ENCODE measurements at regions not wholly inside any gene's neighbourhood (a gene's known extent, or its start where the extent isn't known, plus 50 kb on each side); places are given as distances from the start of the nearest gene placed in this dataset.

DNA sequence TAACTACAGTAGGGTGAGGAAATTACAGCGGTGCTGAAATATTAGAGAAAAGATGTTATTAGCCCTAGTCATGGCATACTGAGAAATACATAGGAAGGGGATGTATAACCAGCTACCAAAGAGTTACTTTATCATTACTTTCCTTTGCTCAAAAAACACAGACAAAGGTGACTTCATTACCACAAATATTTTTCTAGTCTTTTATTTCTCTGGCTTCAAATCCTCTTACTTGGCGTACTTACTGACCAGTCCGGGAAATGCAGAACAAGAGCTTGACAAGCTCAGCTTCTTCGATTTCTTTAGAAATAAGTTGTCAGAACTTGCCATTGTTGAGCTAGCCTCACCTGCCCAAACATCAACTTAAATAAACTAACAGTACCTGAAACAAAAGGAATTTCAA, 142.1 kb upstream of the TMCO5A start:
- ATAC-seq (ENCODE audit: insufficient read depth, low read depth) (no peak), DNase-seq (no peak)
- Histone ChIP-seq H3K9me3 (ENCODE audit: insufficient read depth, low read length, severe bottlenecking) (no peaks in the 10 kb centered on the region), H2AFZ (ENCODE audit: low read depth, low read length) (no peak overlapping the region), H3K4me2 (ENCODE audit: insufficient read depth, low read length) (no peak overlapping the region), H4K20me1 (ENCODE audit: insufficient read depth, low read length) (no peaks in the 10 kb centered on the region), H3K27me3 (ENCODE audit: insufficient read depth, low read length, poor library complexity) (no peaks in the 10 kb centered on the region), H3K36me3 (ENCODE audit: insufficient read depth, low read length) (no peaks in the 10 kb centered on the region), H3K27ac (ENCODE audit: low read length) (no peak overlapping the region), H3K4me1 (ENCODE audit: insufficient read depth, low read length) (no peaks in the 10 kb centered on the region), H3K79me2 (ENCODE audit: insufficient read depth, low read length) (no peaks in the 10 kb centered on the region), H3K4me3 (ENCODE audit: low read depth in 1 of 2, low read length in 2 of 2) (no peak overlapping the region), H3K9ac (ENCODE audit: low read depth, low read length) (no peak overlapping the region)
- no peak for TF ChIP-seq EZH2 (IDR thresholded peaks at IDR 0.05; ENCODE audit: borderline replicate concordance, low read depth, low read length, severe bottlenecking)

DNA sequence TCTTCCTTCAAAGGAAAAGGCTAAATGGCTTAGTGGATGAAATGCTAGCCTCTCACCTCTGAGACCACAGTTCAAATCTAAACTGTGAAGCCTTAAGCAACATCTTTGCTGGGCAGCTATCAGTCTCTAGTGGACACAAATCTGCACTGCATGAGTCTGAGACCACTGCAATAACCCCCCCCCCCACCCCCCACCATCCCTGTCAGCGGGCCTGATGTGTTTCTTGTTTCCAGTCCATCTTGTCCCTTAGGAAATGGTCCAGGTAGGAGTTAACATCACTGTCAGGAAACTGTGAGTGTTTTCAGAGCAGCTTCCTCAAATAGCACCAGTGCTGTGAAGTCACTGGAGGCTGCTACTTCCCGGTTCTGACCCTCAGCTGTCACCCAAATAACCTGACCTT, 140.6 kb upstream of the TMCO5A start:
- Histone ChIP-seq H4K20me1 (ENCODE audit: insufficient read depth, low read length) (no peaks in the 10 kb centered on the region), H3K36me3 (ENCODE audit: insufficient read depth, low read length) (no peaks in the 10 kb centered on the region), H2AFZ (ENCODE audit: low read depth, low read length) (no peak overlapping the region), H3K4me1 (ENCODE audit: insufficient read depth, low read length) (no peaks in the 10 kb centered on the region), H3K4me2 (ENCODE audit: insufficient read depth, low read length) (no peak overlapping the region), H3K4me3 (ENCODE audit: low read depth in 1 of 2, low read length in 2 of 2) (no peak overlapping the region), H3K9me3 (ENCODE audit: insufficient read depth, low read length, severe bottlenecking) (no peaks in the 10 kb centered on the region), H3K79me2 (ENCODE audit: insufficient read depth, low read length) (no peaks in the 10 kb centered on the region), H3K9ac (ENCODE audit: low read depth, low read length) (no peak overlapping the region), H3K27me3 (ENCODE audit: insufficient read depth, low read length, poor library complexity) (no peaks in the 10 kb centered on the region), H3K27ac (ENCODE audit: low read length) (no peak overlapping the region)
- TF ChIP-seq, protein P1, sequence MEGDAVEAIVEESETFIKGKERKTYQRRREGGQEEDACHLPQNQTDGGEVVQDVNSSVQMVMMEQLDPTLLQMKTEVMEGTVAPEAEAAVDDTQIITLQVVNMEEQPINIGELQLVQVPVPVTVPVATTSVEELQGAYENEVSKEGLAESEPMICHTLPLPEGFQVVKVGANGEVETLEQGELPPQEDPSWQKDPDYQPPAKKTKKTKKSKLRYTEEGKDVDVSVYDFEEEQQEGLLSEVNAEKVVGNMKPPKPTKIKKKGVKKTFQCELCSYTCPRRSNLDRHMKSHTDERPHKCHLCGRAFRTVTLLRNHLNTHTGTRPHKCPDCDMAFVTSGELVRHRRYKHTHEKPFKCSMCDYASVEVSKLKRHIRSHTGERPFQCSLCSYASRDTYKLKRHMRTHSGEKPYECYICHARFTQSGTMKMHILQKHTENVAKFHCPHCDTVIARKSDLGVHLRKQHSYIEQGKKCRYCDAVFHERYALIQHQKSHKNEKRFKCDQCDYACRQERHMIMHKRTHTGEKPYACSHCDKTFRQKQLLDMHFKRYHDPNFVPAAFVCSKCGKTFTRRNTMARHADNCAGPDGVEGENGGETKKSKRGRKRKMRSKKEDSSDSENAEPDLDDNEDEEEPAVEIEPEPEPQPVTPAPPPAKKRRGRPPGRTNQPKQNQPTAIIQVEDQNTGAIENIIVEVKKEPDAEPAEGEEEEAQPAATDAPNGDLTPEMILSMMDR (IDR thresholded peaks at IDR 0.05; ENCODE audit: borderline replicate concordance, extremely low read depth, low read length, poor library complexity, severe bottlenecking) = no peak
- no peak for TF ChIP-seq EZH2 (IDR thresholded peaks at IDR 0.05; ENCODE audit: borderline replicate concordance, low read depth, low read length, severe bottlenecking)
- no peak for ATAC-seq (ENCODE audit: insufficient read depth, low read depth)
- no peak for DNase-seq

DNA sequence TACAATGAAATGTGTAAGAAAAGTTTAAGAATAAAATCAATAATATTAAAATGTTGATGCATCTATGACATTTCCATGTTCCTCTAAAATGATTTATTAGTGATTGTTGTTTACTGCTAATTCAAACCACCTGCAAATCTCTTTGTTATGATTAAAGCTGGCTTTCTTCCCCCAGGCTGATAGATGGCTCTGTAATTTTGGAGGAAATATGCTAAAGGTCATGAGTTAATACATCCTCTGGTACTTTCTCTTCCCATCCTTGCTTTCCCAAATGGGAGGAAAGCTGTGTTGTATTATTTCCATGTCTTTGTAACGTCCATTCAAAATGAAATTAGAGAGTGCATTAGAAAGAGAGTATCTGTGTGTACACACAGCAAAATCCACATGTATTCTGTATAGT, 139.5 kb upstream of the TMCO5A start:
- Histone ChIP-seq H2AFZ (ENCODE audit: low read depth, low read length) (no peak overlapping the region), H3K36me3 (ENCODE audit: insufficient read depth, low read length) (no peaks in the 10 kb centered on the region)
- no peak for ATAC-seq (ENCODE audit: insufficient read depth, low read depth)

DNA sequence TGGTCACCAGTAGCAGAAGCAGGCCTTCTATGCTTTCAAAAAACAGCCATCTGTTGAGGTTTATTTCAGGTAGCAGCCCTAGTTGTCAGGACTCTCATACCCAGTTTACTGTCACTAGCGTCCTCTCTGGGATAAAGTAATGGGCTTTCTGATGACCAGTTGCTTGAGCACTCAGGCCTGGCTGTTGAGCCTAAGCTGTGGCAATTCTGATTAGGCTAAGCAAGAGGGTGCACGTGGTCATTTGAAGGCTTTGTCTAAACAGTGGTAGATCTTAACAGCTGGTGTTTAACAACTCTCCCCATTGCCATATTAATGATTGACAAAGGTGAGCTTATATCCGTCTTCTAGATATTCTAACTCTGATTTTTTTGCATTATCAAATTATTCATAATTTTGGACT, 132.9 kb upstream of the TMCO5A start:
- H2AFZ ChIP-seq (ENCODE audit: low read depth, low read length) = no peak overlapping the region

More for the DNA sequence above, 139.5 kb upstream of the TMCO5A start:
- Histone ChIP-seq H3K4me2 (ENCODE audit: insufficient read depth, low read length) (no peak overlapping the region), H3K27ac (ENCODE audit: low read length) (no peak overlapping the region), H3K79me2 (ENCODE audit: insufficient read depth, low read length) (no peaks in the 10 kb centered on the region), H3K9ac (ENCODE audit: low read depth, low read length) (no peak overlapping the region), H3K27me3 (ENCODE audit: insufficient read depth, low read length, poor library complexity) (no peaks in the 10 kb centered on the region), H3K4me1 (ENCODE audit: insufficient read depth, low read length) (no peaks in the 10 kb centered on the region), H4K20me1 (ENCODE audit: insufficient read depth, low read length) (no peaks in the 10 kb centered on the region), H3K9me3 (ENCODE audit: insufficient read depth, low read length, severe bottlenecking) (no peaks in the 10 kb centered on the region), H3K4me3 (ENCODE audit: low read depth in 1 of 2, low read length in 2 of 2) (no peak overlapping the region)
- TF ChIP-seq, protein P1 (IDR thresholded peaks at IDR 0.05; ENCODE audit: borderline replicate concordance, extremely low read depth, low read length, poor library complexity, severe bottlenecking) = no peak
- no peak for TF ChIP-seq EZH2 (IDR thresholded peaks at IDR 0.05; ENCODE audit: borderline replicate concordance, low read depth, low read length, severe bottlenecking)
- no peak for DNase-seq

More for the DNA sequence above, 132.9 kb upstream of the TMCO5A start:
- no peaks in the 10 kb centered on the region for H3K27me3 ChIP-seq (ENCODE audit: insufficient read depth, low read length, poor library complexity)
- no peak overlapping the region for H3K4me3 ChIP-seq (ENCODE audit: low read depth in 1 of 2, low read length in 2 of 2)
- no peaks in the 10 kb centered on the region for H3K9me3 ChIP-seq (ENCODE audit: insufficient read depth, low read length, severe bottlenecking)
- H3K36me3 ChIP-seq (ENCODE audit: insufficient read depth, low read length) = no peaks in the 10 kb centered on the region
- no peaks in the 10 kb centered on the region for H3K79me2 ChIP-seq (ENCODE audit: insufficient read depth, low read length)
- DNase-seq = no peak
- H3K27ac ChIP-seq (ENCODE audit: low read length) = no peak overlapping the region
- ATAC-seq (ENCODE audit: insufficient read depth, low read depth) = no peak
- H3K4me2 ChIP-seq (ENCODE audit: insufficient read depth, low read length) = no peak overlapping the region
- H3K9ac ChIP-seq (ENCODE audit: low read depth, low read length) = no peak overlapping the region
- H3K4me1 ChIP-seq (ENCODE audit: insufficient read depth, low read length) = no peaks in the 10 kb centered on the region
- TF ChIP-seq, protein P1 (IDR thresholded peaks at IDR 0.05; ENCODE audit: borderline replicate concordance, extremely low read depth, low read length, poor library complexity, severe bottlenecking) = no peak
- TF ChIP-seq EZH2 (IDR thresholded peaks at IDR 0.05; ENCODE audit: borderline replicate concordance, low read depth, low read length, severe bottlenecking) = no peak
- H4K20me1 ChIP-seq (ENCODE audit: insufficient read depth, low read length) = no peaks in the 10 kb centered on the region
